Mammary epithelial cell (primary cell): ENCODE measurements at regions not wholly inside any gene's neighbourhood (a gene's known extent, or its start where the extent isn't known, plus 50 kb on each side); places are given as distances from the start of the nearest gene placed in this dataset.

ENCODE experiments used
- EZH2 ChIP-seq: IDR thresholded peaks from 2 replicates; pipeline ENCODE4 v1.6.1; 2012; ENCODE audit warnings: low read length, inconsistent platforms, borderline replicate concordance
- TF ChIP-seq, protein P1 (sequence below), 2 donors: IDR thresholded peaks in 1 of 2; conservative IDR thresholded peaks in 1 of 2; 2 replicates each; pipeline ENCODE4 v1.5.1; 2011 to 2012; ENCODE audit warnings: inconsistent platforms in 2 of 2, low read length in 2 of 2, mild to moderate bottlenecking in 2 of 2, control low read depth in 1 of 2, low read depth in 1 of 2; ENCODE audit not compliant: insufficient read depth in 1 of 2; ENCODE audit errors: extremely low read depth in 1 of 2

DNA sequence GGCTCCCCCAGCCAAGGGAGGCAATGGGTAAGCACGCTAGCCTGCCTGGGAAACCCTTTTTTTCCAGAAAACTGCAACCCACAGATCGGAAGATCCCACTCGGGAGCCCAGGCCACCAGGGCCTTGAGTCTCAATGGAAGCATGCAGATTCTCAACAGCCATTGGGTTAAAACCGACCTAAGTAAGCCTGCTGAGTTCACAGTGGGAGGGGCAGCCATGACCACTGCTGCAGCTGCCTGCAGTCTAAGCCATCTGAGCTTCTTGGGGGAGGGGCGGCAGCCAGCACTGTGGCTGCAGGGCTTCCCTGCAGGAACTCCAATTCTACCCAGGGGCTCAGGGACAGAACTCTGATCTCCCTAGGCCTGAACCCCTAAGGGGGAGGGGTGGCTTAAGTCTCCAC is 82.0 kb downstream of the DPPA2 start:
- TF ChIP-seq, protein P1, sequence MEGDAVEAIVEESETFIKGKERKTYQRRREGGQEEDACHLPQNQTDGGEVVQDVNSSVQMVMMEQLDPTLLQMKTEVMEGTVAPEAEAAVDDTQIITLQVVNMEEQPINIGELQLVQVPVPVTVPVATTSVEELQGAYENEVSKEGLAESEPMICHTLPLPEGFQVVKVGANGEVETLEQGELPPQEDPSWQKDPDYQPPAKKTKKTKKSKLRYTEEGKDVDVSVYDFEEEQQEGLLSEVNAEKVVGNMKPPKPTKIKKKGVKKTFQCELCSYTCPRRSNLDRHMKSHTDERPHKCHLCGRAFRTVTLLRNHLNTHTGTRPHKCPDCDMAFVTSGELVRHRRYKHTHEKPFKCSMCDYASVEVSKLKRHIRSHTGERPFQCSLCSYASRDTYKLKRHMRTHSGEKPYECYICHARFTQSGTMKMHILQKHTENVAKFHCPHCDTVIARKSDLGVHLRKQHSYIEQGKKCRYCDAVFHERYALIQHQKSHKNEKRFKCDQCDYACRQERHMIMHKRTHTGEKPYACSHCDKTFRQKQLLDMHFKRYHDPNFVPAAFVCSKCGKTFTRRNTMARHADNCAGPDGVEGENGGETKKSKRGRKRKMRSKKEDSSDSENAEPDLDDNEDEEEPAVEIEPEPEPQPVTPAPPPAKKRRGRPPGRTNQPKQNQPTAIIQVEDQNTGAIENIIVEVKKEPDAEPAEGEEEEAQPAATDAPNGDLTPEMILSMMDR (conservative IDR thresholded peaks at IDR 0.05 in 1 of 2, IDR thresholded peaks at IDR 0.05 in 1 of 2; ENCODE audit: extremely low read depth in 1 of 2, insufficient read depth in 1 of 2, low read depth in 1 of 2, low read length in 2 of 2), result no peak
- no peak for TF ChIP-seq EZH2
